ENCODE measurements at regions not wholly inside any gene's neighbourhood (a gene's known extent, or its start where the extent isn't known, plus 50 kb on each side); places are given as distances from the start of the nearest gene placed in this dataset.

GRCh38 chr2:8234253-8234652, 447.6 kb upstream of the ID2 start:
- no peak for TF ChIP-seq CTCF (IDR thresholded peaks at IDR 0.05)
- no peak for TF ChIP-seq POLR2A (IDR thresholded peaks at IDR 0.05)

Measured in heart left ventricle (tissue), 13 donors.